K562 (cell line): ENCODE measurements at regions not wholly inside any gene's neighbourhood (a gene's known extent, or its start where the extent isn't known, plus 50 kb on each side); places are given as distances from the start of the nearest gene placed in this dataset.

Experiments
- ATAC-seq: fragments of 200-7000 bp; cut with Tn5 transposase; 3 replicates; pipeline ENCODE4 v1.9.1; 2020; ENCODE audit warnings: moderate library complexity
- BruUV-seq: library from RNA; stranded (reverse); fragments of 400-500 nt; replicated peaks from 2 replicates; lab custom pipeline; 2021; lab: Mats Ljungman, UMichigan
- CTCF ChIA-PET: fragments of 300-600 bp; formaldehyde crosslinking; extraction: SDS; loops from one replicate; lab custom pipeline; 2021; ENCODE audit warnings: low intra/inter-chr PET ratio; lab: Yijun Ruan, JAX
- POLR2A ChIA-PET: fragments of 300-600, 350-650 bp; sonication (Branson Sonifier 250); formaldehyde crosslinking; extraction: SDS; loops from one replicate; lab custom pipeline; 2021; ENCODE audit warnings: antibody characterized with exemption, inconsistent platforms; lab: Yijun Ruan, JAX
- DNase-seq, 4 experiments: peaks; one replicate each; pipeline versions ENCODE4 v3.0.0 to v3.0.0-alpha.2; 2011 to 2018; ENCODE audit warnings: low spot score in 3 of 4, mixed read lengths in 3 of 4; ENCODE audit errors: extremely low read depth in 1 of 4
- FAIRE-seq: peaks from 2 replicates; lab custom pipeline; 2011; peaks lifted over from hg19 to GRCh38; lab: Jason Lieb, UNC
- H2AFZ ChIP-seq: 2 replicates; pipeline ENCODE4 v1.6.0; 2011; ENCODE audit warnings: low read depth, low read length, control low read depth, inconsistent platforms
- H3K27ac ChIP-seq: fragments of 200-600 bp; 3 replicates; pipeline ENCODE4 v1.8.0; 2011; ENCODE audit warnings: low read depth, mild to moderate bottlenecking, control low read depth, inconsistent platforms, low read length, moderate library complexity, mixed read lengths; ENCODE audit errors: extremely low read depth
- H3K27me3 ChIP-seq, 2 experiments: fragments of 300-600 bp in 1 of 2; 2 replicates in 1 of 2; 3 replicates in 1 of 2; pipeline versions ENCODE4 v1.6.0 to v1.8.0; 2011; ENCODE audit warnings: inconsistent platforms in 2 of 2, low read length in 2 of 2, mild to moderate bottlenecking in 1 of 2, mixed read lengths in 1 of 2, moderate library complexity in 1 of 2; ENCODE audit not compliant: control insufficient read depth in 2 of 2, insufficient read depth in 2 of 2
- H3K36me3 ChIP-seq: fragments of 300-600 bp; 3 replicates; pipeline ENCODE4 v1.8.0; 2011; ENCODE audit warnings: mild to moderate bottlenecking, low read length, inconsistent platforms; ENCODE audit not compliant: control insufficient read depth, insufficient read depth
- H3K4me1 ChIP-seq, 2 experiments: fragments of 200-600 bp in 1 of 2; replicated peaks in 1 of 2; 2 replicates in 1 of 2; 3 replicates in 1 of 2; pipeline versions ENCODE4 v1.5.1 to v1.8.0; 2011; ENCODE audit warnings: inconsistent platforms in 2 of 2, low read length in 2 of 2, mild to moderate bottlenecking in 1 of 2, mixed read lengths in 1 of 2, moderate library complexity in 1 of 2; ENCODE audit not compliant: control insufficient read depth in 2 of 2, insufficient read depth in 2 of 2
- H3K4me2 ChIP-seq: 2 replicates; pipeline ENCODE4 v1.6.1; 2011; ENCODE audit warnings: low read length, control low read depth, inconsistent platforms, mixed read lengths; ENCODE audit not compliant: insufficient read depth
- H3K4me3 ChIP-seq: fragments of 200-600 bp; sonication (generic), shearing (Covaris generic); 2 replicates; pipeline ENCODE4 v1.5.1; 2016; ENCODE audit warnings: control low read depth, inconsistent platforms
- H3K79me2 ChIP-seq: fragments of 200-600 bp; 3 replicates; pipeline ENCODE4 v1.8.0; 2011; ENCODE audit warnings: low read length, inconsistent platforms; ENCODE audit not compliant: control insufficient read depth, insufficient read depth
- H3K9ac ChIP-seq, 2 experiments: 2 replicates each; pipeline versions ENCODE4 v1.6.0 to v1.6.1; 2011; ENCODE audit warnings: low read depth in 2 of 2, low read length in 2 of 2, control low read depth in 1 of 2, inconsistent platforms in 1 of 2, mild to moderate bottlenecking in 1 of 2, mixed read lengths in 1 of 2; ENCODE audit not compliant: insufficient read depth in 1 of 2
- H3K9me1 ChIP-seq: one replicate; pipeline ENCODE4 v1.6.0; 2011; ENCODE audit warnings: inconsistent platforms, mild to moderate bottlenecking, low read length, moderate library complexity; ENCODE audit not compliant: control insufficient read depth, insufficient read depth
- H3K9me3 ChIP-seq: replicated peaks from 2 replicates; pipeline ENCODE4 v1.5.1; 2011; ENCODE audit warnings: low read depth, low read length, inconsistent platforms; ENCODE audit not compliant: control insufficient read depth, insufficient read depth
- H4K20me1 ChIP-seq: replicated peaks from 2 replicates; pipeline ENCODE4 v1.6.1; 2011; ENCODE audit warnings: low read length, inconsistent platforms, mixed read lengths; ENCODE audit not compliant: control insufficient read depth, insufficient read depth
- ARNT ChIP-seq, 2 experiments: fragments of 450-650 bp; IDR thresholded peaks; 2 replicates each; pipeline ENCODE4 v1.6.1; 2016; ENCODE audit warnings: mild to moderate bottlenecking in 1 of 2
- BRCA1 ChIP-seq, 2 experiments: fragments of 450-650 bp in 1 of 2; sonication (generic) in 1 of 2; formaldehyde crosslinking in 1 of 2; IDR thresholded peaks; 2 replicates each; pipeline versions ENCODE4 v1.5.0 to v1.6.1; 2017 to 2020; ENCODE audit warnings: mild to moderate bottlenecking in 1 of 2, missing genetic modification reagents in 1 of 2
- GABPB2 ChIP-seq: fragments of 250-450 bp; sonication (Bioruptor Pico); conservative IDR thresholded peaks from 2 replicates; pipeline ENCODE4 v1.5.1; 2021; ENCODE audit warnings: mild to moderate bottlenecking
- HDAC2 ChIP-seq: fragments of 450-650 bp; IDR thresholded peaks from 2 replicates; pipeline ENCODE4 v1.6.1; 2016; ENCODE audit warnings: mild to moderate bottlenecking
- KLF16 ChIP-seq: IDR thresholded peaks from 2 replicates; pipeline ENCODE4 v1.6.1; 2016; ENCODE audit warnings: antibody characterized with exemption
- MIER1 ChIP-seq: fragments of 450-650 bp; IDR thresholded peaks from 2 replicates; pipeline ENCODE4 v1.6.1; 2016; ENCODE audit warnings: antibody characterized with exemption, mild to moderate bottlenecking, low read depth
- MNT ChIP-seq, 2 experiments: fragments of 450-650 bp; conservative IDR thresholded peaks; 2 replicates each; pipeline ENCODE4 v1.6.1; 2017; ENCODE audit warnings: mild to moderate bottlenecking in 2 of 2, moderate library complexity in 2 of 2
- NCOA1 ChIP-seq: fragments of 450-650 bp; IDR thresholded peaks from 2 replicates; pipeline ENCODE4 v1.6.1; 2016; ENCODE audit warnings: low read depth
- NONO ChIP-seq, 2 experiments: fragments of 200-400 bp in 1 of 2; fragments of 450-650 bp in 1 of 2; formaldehyde crosslinking in 1 of 2; IDR thresholded peaks; 2 replicates each; pipeline ENCODE4 v1.6.1; 2017; ENCODE audit warnings: low read depth in 2 of 2, mild to moderate bottlenecking in 2 of 2, moderate library complexity in 2 of 2, low read length in 1 of 2
- PHB ChIP-seq: fragments of 250-450 bp; sonication (Bioruptor Pico); IDR thresholded peaks from 2 replicates; pipeline ENCODE4 v1.5.0; 2021
- PPARD ChIP-seq: fragments of 250-450 bp; sonication (Bioruptor Pico); IDR thresholded peaks from 2 replicates; pipeline ENCODE4 v1.8.0; 2022; ENCODE audit warnings: inconsistent platforms, mild to moderate bottlenecking, moderate library complexity
- SPI1 ChIP-seq: IDR thresholded peaks from 2 replicates; pipeline ENCODE4 v1.6.1; 2011; ENCODE audit warnings: low read depth, low read length, control low read depth, borderline replicate concordance
- TBL1XR1 ChIP-seq, 2 experiments: IDR thresholded peaks; 2 replicates each; pipeline ENCODE4 v1.6.1; 2012; ENCODE audit warnings: improper control_type of control experiment in 2 of 2, low read length in 2 of 2, mild to moderate bottlenecking in 1 of 2
- TEAD4 ChIP-seq, 2 experiments: sonication (generic) in 1 of 2; formaldehyde crosslinking in 1 of 2; IDR thresholded peaks; 2 replicates each; pipeline versions ENCODE4 v1.6.1 to v1.8.0; 2012 to 2022; ENCODE audit warnings: borderline replicate concordance in 1 of 2, inconsistent platforms in 1 of 2, low read length in 1 of 2, mild to moderate bottlenecking in 1 of 2, missing genetic modification reagents in 1 of 2
- TRIM25 ChIP-seq: fragments of 450-650 bp; IDR thresholded peaks from 2 replicates; pipeline ENCODE4 v1.7.0; 2016; ENCODE audit warnings: borderline replicate concordance
- U2AF1 ChIP-seq: fragments of 200-400 bp; formaldehyde crosslinking; optimal IDR thresholded peaks from 2 replicates; pipeline ENCODE3; 2017; ENCODE audit warnings: mild to moderate bottlenecking, low read depth, low read length, moderate library complexity
- ZNF263 ChIP-seq: sonication (generic); formaldehyde crosslinking; IDR thresholded peaks from 2 replicates; pipeline ENCODE4 v1.8.0; 2022; ENCODE audit warnings: mild to moderate bottlenecking, missing genetic modification reagents, borderline replicate concordance
- WGBS: fragments of 100-300 bp; shearing (Covaris generic); methylation state at CpG from one replicate; pipeline ENCODE4 v1.1.6; 2016; ENCODE audit warnings: low coverage, mixed read lengths; ENCODE audit not compliant: insufficient coverage; ENCODE audit errors: missing lambda C conversion rate; 5-methylcytosine and 5-hydroxymethylcytosine counted together
- in situ Hi-C: fragments of 300-500 bp; cut with MboI; formaldehyde crosslinking; loops from 4 replicates; pipeline ENCODE4 v1.15.0; 2018; ENCODE audit warnings: inconsistent platforms, mixed read lengths
- intact Hi-C: fragments of 100-400 bp; cut with micrococcal nuclease; formaldehyde crosslinking; loops from 2 replicates; pipeline ENCODE4 v1.14.2; 2022

- no peak for TF ChIP-seq MNT (conservative IDR thresholded peaks at IDR 0.05)
These were observed 695.4 kb downstream of the BRINP3 start (continued) for GRCh38 chr1:189782295-189782694.

- Histone ChIP-seq H2AFZ (no peak overlapping the region), H3K27me3 (no peaks in the 10 kb centered on the region), H3K4me1 (no peaks in the 10 kb centered on the region), H3K79me2 (no peaks in the 10 kb centered on the region), H3K9ac (no peak overlapping the region), H3K9me3 (no peaks in the 10 kb centered on the region), H3K27ac (no peak overlapping the region), H3K4me2 (no peak overlapping the region), H3K9me1 (no peaks in the 10 kb centered on the region), H4K20me1 (no peaks in the 10 kb centered on the region), H3K4me3 (no peak overlapping the region), H3K36me3 (no peaks in the 10 kb centered on the region)
- 0% methylated on average over 2 of the region's 2 CpGs for WGBS
- CTCF ChIA-PET: no interaction called here
- intact Hi-C loops: no loop called here
- POLR2A ChIA-PET: no interaction called here
- no peak for DNase-seq
- no peak for FAIRE-seq
- BruUV-seq: no TSS peak
- in situ Hi-C loops: no loop called here
- ATAC-seq: no peak
- no peak for TF ChIP-seq PPARD (CRISPR knock-in tag)
- TF ChIP-seq MIER1: no peak
- no peak for TF ChIP-seq PHB (CRISPR knock-in tag)
- TF ChIP-seq U2AF1: no peak
- TF ChIP-seq TRIM25: no peak
- TF ChIP-seq BRCA1 (IDR thresholded peaks at IDR 0.05): no peak
- TF ChIP-seq BRCA1 (CRISPR knock-in tag; IDR thresholded peaks at IDR 0.05): no peak
- no peak for TF ChIP-seq NONO (IDR thresholded peaks at IDR 0.05; ENCODE audit: low read depth in 2 of 2, low read length in 1 of 2)
- TF ChIP-seq ZNF263 (CRISPR knock-in tag): no peak
- no peak for TF ChIP-seq KLF16
- TF ChIP-seq TEAD4 (IDR thresholded peaks at IDR 0.05; ENCODE audit: low read length): no peak
- TF ChIP-seq TEAD4 (CRISPR knock-in tag; IDR thresholded peaks at IDR 0.05; ENCODE audit: borderline replicate concordance): no peak
- no peak for TF ChIP-seq SPI1
- no peak for TF ChIP-seq NCOA1
- TF ChIP-seq GABPB2 (CRISPR knock-in tag): no peak
- TF ChIP-seq TBL1XR1 (IDR thresholded peaks at IDR 0.05; ENCODE audit: low read length in 2 of 2): no peak
- no peak for TF ChIP-seq ARNT (IDR thresholded peaks at IDR 0.05)
- TF ChIP-seq HDAC2: no peak
These were observed 694.2 kb downstream of the BRINP3 start for GRCh38 chr1:189783456-189783855.
